ENCODE measurements at regions not wholly inside any gene's neighbourhood (a gene's known extent, or its start where the extent isn't known, plus 50 kb on each side); places are given as distances from the start of the nearest gene placed in this dataset.

- TF ChIP-seq TEAD4 (IDR thresholded peaks at IDR 0.05) (peak; percentile 26; the same call in 1 of the 2 replicates), ZBTB7A (IDR thresholded peaks at IDR 0.05; ENCODE audit: low read depth) (no peak), YY1 (IDR thresholded peaks at IDR 0.05; ENCODE audit: low read depth) (peak; percentile 72; the same call in 1 of the 2 replicates), FOXM1 (IDR thresholded peaks at IDR 0.05; ENCODE audit: borderline replicate concordance, low read depth) (no peak), TAF1 (IDR thresholded peaks at IDR 0.05; ENCODE audit: low read depth) (no peak), CREB1 (IDR thresholded peaks at IDR 0.05; ENCODE audit: low read depth) (no peak), MAX (IDR thresholded peaks at IDR 0.05) (no peak), EP300 (IDR thresholded peaks at IDR 0.05; ENCODE audit: borderline replicate concordance) (no peak), TCF12 (IDR thresholded peaks at IDR 0.05; ENCODE audit: low read depth) (no peak), EGR1 (IDR thresholded peaks at IDR 0.05) (no peak), RAD21 (IDR thresholded peaks at IDR 0.05; ENCODE audit: low read depth) (peak; percentile 95), NFIC (IDR thresholded peaks at IDR 0.05) (no peak)
- TF ChIP-seq, protein P1, sequence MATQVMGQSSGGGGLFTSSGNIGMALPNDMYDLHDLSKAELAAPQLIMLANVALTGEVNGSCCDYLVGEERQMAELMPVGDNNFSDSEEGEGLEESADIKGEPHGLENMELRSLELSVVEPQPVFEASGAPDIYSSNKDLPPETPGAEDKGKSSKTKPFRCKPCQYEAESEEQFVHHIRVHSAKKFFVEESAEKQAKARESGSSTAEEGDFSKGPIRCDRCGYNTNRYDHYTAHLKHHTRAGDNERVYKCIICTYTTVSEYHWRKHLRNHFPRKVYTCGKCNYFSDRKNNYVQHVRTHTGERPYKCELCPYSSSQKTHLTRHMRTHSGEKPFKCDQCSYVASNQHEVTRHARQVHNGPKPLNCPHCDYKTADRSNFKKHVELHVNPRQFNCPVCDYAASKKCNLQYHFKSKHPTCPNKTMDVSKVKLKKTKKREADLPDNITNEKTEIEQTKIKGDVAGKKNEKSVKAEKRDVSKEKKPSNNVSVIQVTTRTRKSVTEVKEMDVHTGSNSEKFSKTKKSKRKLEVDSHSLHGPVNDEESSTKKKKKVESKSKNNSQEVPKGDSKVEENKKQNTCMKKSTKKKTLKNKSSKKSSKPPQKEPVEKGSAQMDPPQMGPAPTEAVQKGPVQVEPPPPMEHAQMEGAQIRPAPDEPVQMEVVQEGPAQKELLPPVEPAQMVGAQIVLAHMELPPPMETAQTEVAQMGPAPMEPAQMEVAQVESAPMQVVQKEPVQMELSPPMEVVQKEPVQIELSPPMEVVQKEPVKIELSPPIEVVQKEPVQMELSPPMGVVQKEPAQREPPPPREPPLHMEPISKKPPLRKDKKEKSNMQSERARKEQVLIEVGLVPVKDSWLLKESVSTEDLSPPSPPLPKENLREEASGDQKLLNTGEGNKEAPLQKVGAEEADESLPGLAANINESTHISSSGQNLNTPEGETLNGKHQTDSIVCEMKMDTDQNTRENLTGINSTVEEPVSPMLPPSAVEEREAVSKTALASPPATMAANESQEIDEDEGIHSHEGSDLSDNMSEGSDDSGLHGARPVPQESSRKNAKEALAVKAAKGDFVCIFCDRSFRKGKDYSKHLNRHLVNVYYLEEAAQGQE (IDR thresholded peaks at IDR 0.05; ENCODE audit: low read depth) = no peak
Measured at GRCh38 chr12:59149995-59150642, 229.8 kb upstream of the LRIG3 start.

DNA sequence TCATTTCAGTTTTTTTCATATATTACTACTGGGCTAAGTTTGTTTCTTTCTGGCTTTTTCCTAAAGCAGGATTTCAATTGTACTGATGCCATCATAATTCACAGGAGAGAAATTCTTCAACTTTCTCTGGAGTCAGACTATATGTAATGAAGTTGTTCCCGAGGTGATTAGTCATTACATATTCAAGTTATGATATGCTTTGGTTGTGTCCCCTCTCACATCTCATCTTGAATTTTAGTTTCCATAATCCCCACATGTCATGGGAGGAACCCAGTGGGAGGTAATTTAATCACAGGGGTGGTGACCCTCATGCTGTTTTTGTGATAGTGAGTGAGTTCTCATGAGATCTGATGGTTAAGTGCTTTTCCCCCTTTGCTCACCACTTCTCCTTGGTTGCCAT, 227.5 kb upstream of the LRIG3 start:
- TF ChIP-seq FOXM1 (IDR thresholded peaks at IDR 0.05; ENCODE audit: borderline replicate concordance, low read depth) (no peak), TEAD4 (IDR thresholded peaks at IDR 0.05) (no peak), NFIC (IDR thresholded peaks at IDR 0.05) (no peak)

DNA sequence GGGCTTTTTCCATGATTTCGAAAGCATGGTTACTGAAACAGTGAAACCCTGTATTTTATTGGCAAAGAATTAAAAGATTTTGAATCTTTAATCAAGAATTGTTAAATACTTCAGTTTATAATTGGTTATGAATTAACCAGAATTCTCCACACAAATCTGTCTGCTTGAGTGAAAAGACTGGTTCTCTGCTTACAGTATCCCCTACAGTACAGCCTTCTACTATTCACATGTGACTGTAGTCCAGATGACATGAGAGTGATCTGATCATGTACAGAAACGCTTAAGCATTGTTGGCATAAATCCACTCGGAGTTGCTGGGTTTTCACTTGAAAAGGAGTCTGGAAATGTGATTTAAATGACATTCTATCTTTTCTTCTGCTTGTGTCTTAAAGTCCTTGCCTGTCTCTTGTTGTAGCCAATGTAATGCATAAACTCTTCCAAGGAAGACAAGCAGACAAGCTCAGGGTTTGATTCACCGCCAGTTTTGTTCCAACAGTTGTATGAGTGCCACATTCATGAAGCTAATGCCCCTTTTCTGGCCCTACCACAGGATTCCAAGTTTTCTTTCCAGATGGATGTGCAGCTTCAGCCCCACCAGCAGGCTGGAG, 222.0 kb upstream of the LRIG3 start:
- TF ChIP-seq ZBTB7A (IDR thresholded peaks at IDR 0.05; ENCODE audit: low read depth) (no peak), CEBPB (IDR thresholded peaks at IDR 0.05) (no peak), EGR1 (IDR thresholded peaks at IDR 0.05) (no peak), YY1 (IDR thresholded peaks at IDR 0.05; ENCODE audit: low read depth) (no peak), EP300 (IDR thresholded peaks at IDR 0.05; ENCODE audit: borderline replicate concordance) (no peak), TAF1 (IDR thresholded peaks at IDR 0.05; ENCODE audit: low read depth) (no peak), FOXM1 (IDR thresholded peaks at IDR 0.05; ENCODE audit: borderline replicate concordance, low read depth) (no peak), NFIC (IDR thresholded peaks at IDR 0.05) (no peak), MAX (IDR thresholded peaks at IDR 0.05) (no peak), TCF12 (IDR thresholded peaks at IDR 0.05; ENCODE audit: low read depth) (no peak)
- TF ChIP-seq, protein P2, sequence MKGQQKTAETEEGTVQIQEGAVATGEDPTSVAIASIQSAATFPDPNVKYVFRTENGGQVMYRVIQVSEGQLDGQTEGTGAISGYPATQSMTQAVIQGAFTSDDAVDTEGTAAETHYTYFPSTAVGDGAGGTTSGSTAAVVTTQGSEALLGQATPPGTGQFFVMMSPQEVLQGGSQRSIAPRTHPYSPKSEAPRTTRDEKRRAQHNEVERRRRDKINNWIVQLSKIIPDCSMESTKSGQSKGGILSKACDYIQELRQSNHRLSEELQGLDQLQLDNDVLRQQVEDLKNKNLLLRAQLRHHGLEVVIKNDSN (IDR thresholded peaks at IDR 0.05) = no peak

GRCh38 chr12:59134750-59135149, 214.4 kb upstream of the LRIG3 start:
- TF ChIP-seq MAX (IDR thresholded peaks at IDR 0.05) (no peak), CREB1 (IDR thresholded peaks at IDR 0.05; ENCODE audit: low read depth) (no peak), TEAD4 (IDR thresholded peaks at IDR 0.05) (no peak), NFIC (IDR thresholded peaks at IDR 0.05) (no peak)

- TF ChIP-seq TEAD4 (IDR thresholded peaks at IDR 0.05) (no peak), TAF1 (IDR thresholded peaks at IDR 0.05; ENCODE audit: low read depth) (no peak), CEBPB (IDR thresholded peaks at IDR 0.05) (no peak), NFIC (IDR thresholded peaks at IDR 0.05) (no peak), TCF12 (IDR thresholded peaks at IDR 0.05; ENCODE audit: low read depth) (no peak), YY1 (IDR thresholded peaks at IDR 0.05; ENCODE audit: low read depth) (no peak), EGR1 (IDR thresholded peaks at IDR 0.05) (no peak), EP300 (IDR thresholded peaks at IDR 0.05; ENCODE audit: borderline replicate concordance) (no peak), ZBTB7A (IDR thresholded peaks at IDR 0.05; ENCODE audit: low read depth) (no peak), FOXM1 (IDR thresholded peaks at IDR 0.05; ENCODE audit: borderline replicate concordance, low read depth) (no peak), RAD21 (IDR thresholded peaks at IDR 0.05; ENCODE audit: low read depth) (no peak), CREB1 (IDR thresholded peaks at IDR 0.05; ENCODE audit: low read depth) (no peak)
- TF ChIP-seq, protein P1 (IDR thresholded peaks at IDR 0.05; ENCODE audit: low read depth) = no peak
- TF ChIP-seq, protein P2 (IDR thresholded peaks at IDR 0.05) = no peak
Measured at GRCh38 chr12:59131462-59131861, 211.2 kb upstream of the LRIG3 start.
